Keratinocyte (primary cell): ENCODE measurements at regions not wholly inside any gene's neighbourhood (a gene's known extent, or its start where the extent isn't known, plus 50 kb on each side); places are given as distances from the start of the nearest gene placed in this dataset.

Source experiments
- DNase-seq: peaks from one replicate; pipeline ENCODE4 v3.0.0-alpha.2; 2011; ENCODE audit warnings: low read depth, missing footprints, low spot score
- FAIRE-seq: peaks from 2 replicates; lab custom pipeline; 2011; peaks lifted over from hg19 to GRCh38; lab: Jason Lieb, UNC
- H2AFZ ChIP-seq: 2 replicates; pipeline ENCODE4 v1.6.0; 2012; ENCODE audit warnings: low read length, control low read depth, inconsistent platforms; ENCODE audit not compliant: control insufficient read depth
- H3K27ac ChIP-seq: 2 replicates; pipeline ENCODE4 v1.5.1; 2011; ENCODE audit warnings: low read length; ENCODE audit not compliant: control insufficient read depth, insufficient read depth
- H3K27me3 ChIP-seq: 3 replicates; pipeline ENCODE4 v1.6.0; 2011; ENCODE audit warnings: low read length; ENCODE audit not compliant: control insufficient read depth, insufficient read depth; ENCODE audit errors: extremely low read depth
- H3K36me3 ChIP-seq, 2 experiments: 2 replicates in 1 of 2; 3 replicates in 1 of 2; pipeline ENCODE4 v1.5.1; 2011; ENCODE audit warnings: low read length in 2 of 2, mild to moderate bottlenecking in 1 of 2; ENCODE audit not compliant: control insufficient read depth in 2 of 2, insufficient read depth in 2 of 2; ENCODE audit errors: extremely low read depth in 1 of 2
- H3K4me1 ChIP-seq: 3 replicates; pipeline ENCODE4 v1.5.1; 2011; ENCODE audit warnings: low read length; ENCODE audit not compliant: control insufficient read depth, insufficient read depth; ENCODE audit errors: extremely low read depth
- H3K4me2 ChIP-seq: 3 replicates; pipeline ENCODE4 v1.6.0; 2011; ENCODE audit warnings: low read depth, low read length; ENCODE audit not compliant: control insufficient read depth, insufficient read depth; ENCODE audit errors: extremely low read depth
- H3K4me3 ChIP-seq, 3 experiments: fragments of 200-600 bp in 1 of 3; sonication (generic) in 1 of 3; 2 replicates in 2 of 3; 3 replicates in 1 of 3; pipeline ENCODE4 v1.5.1; 2011 to 2016; ENCODE audit warnings: low read length in 3 of 3, mild to moderate bottlenecking in 3 of 3, control low read depth in 2 of 3, inconsistent platforms in 1 of 3, low read depth in 1 of 3, mixed read lengths in 1 of 3, mixed run types in 1 of 3, moderate library complexity in 1 of 3; ENCODE audit not compliant: control insufficient read depth in 2 of 3, insufficient read depth in 2 of 3; ENCODE audit errors: extremely low read depth in 1 of 3
- H3K79me2 ChIP-seq: 2 replicates; pipeline ENCODE4 v1.6.0; 2012; ENCODE audit warnings: low read length; ENCODE audit not compliant: control insufficient read depth, insufficient read depth
- H3K9ac ChIP-seq: 3 replicates; pipeline ENCODE4 v1.6.0; 2011; ENCODE audit warnings: low read length; ENCODE audit not compliant: control insufficient read depth, insufficient read depth; ENCODE audit errors: extremely low read depth
- H3K9me1 ChIP-seq: 3 replicates; pipeline ENCODE4 v1.6.0; 2011; ENCODE audit warnings: low read length; ENCODE audit not compliant: control insufficient read depth, insufficient read depth; ENCODE audit errors: extremely low read depth
- H3K9me3 ChIP-seq: 2 replicates; pipeline ENCODE4 v1.5.1; 2012; ENCODE audit warnings: low read depth, low read length; ENCODE audit not compliant: control insufficient read depth
- H4K20me1 ChIP-seq: 3 replicates; pipeline ENCODE4 v1.6.0; 2011; ENCODE audit warnings: low read length; ENCODE audit not compliant: control insufficient read depth, insufficient read depth; ENCODE audit errors: extremely low read depth
- EZH2 ChIP-seq: IDR thresholded peaks from one replicate; pipeline ENCODE4 v1.6.1; 2012; ENCODE audit warnings: inconsistent platforms, mild to moderate bottlenecking, low read length, moderate library complexity
- dilution Hi-C: fragments of 300-500 bp; cut with MboI; formaldehyde crosslinking; loops from one replicate; pipeline ENCODE4 v1.7.0; 2020; ENCODE audit warnings: low sequenced_read_pairs; ENCODE audit not compliant: extremely low pct_ligation_motif_present
- TF ChIP-seq, protein P1 (sequence below), 3 experiments: IDR thresholded peaks in 1 of 3; conservative IDR thresholded peaks in 1 of 3; optimal IDR thresholded peaks in 1 of 3; 2 replicates in 2 of 3; 3 replicates in 1 of 3; pipeline versions ENCODE3 to v1.5.1; 2011; ENCODE audit warnings: low read length in 3 of 3, mild to moderate bottlenecking in 3 of 3, moderate library complexity in 2 of 3, control low read depth in 1 of 3, inconsistent platforms in 1 of 3; ENCODE audit not compliant: insufficient read depth in 2 of 3; ENCODE audit errors: extremely low read depth in 1 of 3

- no peak overlapping the region for H3K4me3 ChIP-seq
- H3K9me3 ChIP-seq = peaks cover 2% of the 10 kb centered on the region
- DNase-seq (no peak), FAIRE-seq (no peak)
- H2AFZ ChIP-seq = no peak overlapping the region
- TF ChIP-seq, protein P1, sequence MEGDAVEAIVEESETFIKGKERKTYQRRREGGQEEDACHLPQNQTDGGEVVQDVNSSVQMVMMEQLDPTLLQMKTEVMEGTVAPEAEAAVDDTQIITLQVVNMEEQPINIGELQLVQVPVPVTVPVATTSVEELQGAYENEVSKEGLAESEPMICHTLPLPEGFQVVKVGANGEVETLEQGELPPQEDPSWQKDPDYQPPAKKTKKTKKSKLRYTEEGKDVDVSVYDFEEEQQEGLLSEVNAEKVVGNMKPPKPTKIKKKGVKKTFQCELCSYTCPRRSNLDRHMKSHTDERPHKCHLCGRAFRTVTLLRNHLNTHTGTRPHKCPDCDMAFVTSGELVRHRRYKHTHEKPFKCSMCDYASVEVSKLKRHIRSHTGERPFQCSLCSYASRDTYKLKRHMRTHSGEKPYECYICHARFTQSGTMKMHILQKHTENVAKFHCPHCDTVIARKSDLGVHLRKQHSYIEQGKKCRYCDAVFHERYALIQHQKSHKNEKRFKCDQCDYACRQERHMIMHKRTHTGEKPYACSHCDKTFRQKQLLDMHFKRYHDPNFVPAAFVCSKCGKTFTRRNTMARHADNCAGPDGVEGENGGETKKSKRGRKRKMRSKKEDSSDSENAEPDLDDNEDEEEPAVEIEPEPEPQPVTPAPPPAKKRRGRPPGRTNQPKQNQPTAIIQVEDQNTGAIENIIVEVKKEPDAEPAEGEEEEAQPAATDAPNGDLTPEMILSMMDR (optimal IDR thresholded peaks at IDR 0.05 in 1 of 3, IDR thresholded peaks at IDR 0.05 in 1 of 3, conservative IDR thresholded peaks at IDR 0.05 in 1 of 3; ENCODE audit: extremely low read depth in 1 of 3, insufficient read depth in 2 of 3, low read length in 3 of 3) = no peak
- no peak for TF ChIP-seq EZH2
- no peak overlapping the region for H3K4me2 ChIP-seq
- no peaks in the 10 kb centered on the region for H3K36me3 ChIP-seq
- no peak overlapping the region for H3K9ac ChIP-seq
- H3K79me2 ChIP-seq = no peaks in the 10 kb centered on the region
- no peak overlapping the region for H3K27ac ChIP-seq
- H4K20me1 ChIP-seq = no peaks in the 10 kb centered on the region
- no peaks in the 10 kb centered on the region for H3K27me3 ChIP-seq
- dilution Hi-C loops = no loop called here
- H3K9me1 ChIP-seq = no peaks in the 10 kb centered on the region
- no peaks in the 10 kb centered on the region for H3K4me1 ChIP-seq
Measured at GRCh38 chr16:60686824-60687223, 1349.4 kb downstream of the CDH8 start.

- H3K9me3 ChIP-seq = peaks cover 1% of the 10 kb centered on the region
- no peaks in the 10 kb centered on the region for H3K79me2 ChIP-seq
- no peaks in the 10 kb centered on the region for H3K27me3 ChIP-seq
- no peaks in the 10 kb centered on the region for H4K20me1 ChIP-seq
- no peak overlapping the region for H3K4me3 ChIP-seq
- H3K9ac ChIP-seq = no peak overlapping the region
- no peaks in the 10 kb centered on the region for H3K36me3 ChIP-seq
- H3K27ac ChIP-seq = no peak overlapping the region
- no peaks in the 10 kb centered on the region for H3K4me1 ChIP-seq
- H3K9me1 ChIP-seq = no peaks in the 10 kb centered on the region
- dilution Hi-C loops = no loop called here
- H3K4me2 ChIP-seq = no peak overlapping the region
- no peak for FAIRE-seq
- H2AFZ ChIP-seq = no peak overlapping the region
- TF ChIP-seq, protein P1 (optimal IDR thresholded peaks at IDR 0.05 in 1 of 3, IDR thresholded peaks at IDR 0.05 in 1 of 3, conservative IDR thresholded peaks at IDR 0.05 in 1 of 3; ENCODE audit: extremely low read depth in 1 of 3, insufficient read depth in 2 of 3, low read length in 3 of 3) = no peak
- no peak for TF ChIP-seq EZH2
- DNase-seq = no peak
Measured at GRCh38 chr16:60684002-60684401, 1352.2 kb downstream of the CDH8 start.
